H1 (cell line): ENCODE measurements at regions not wholly inside any gene's neighbourhood (a gene's known extent, or its start where the extent isn't known, plus 50 kb on each side); places are given as distances from the start of the nearest gene placed in this dataset.

ENCODE experiments used
- BRCA1 ChIP-seq: IDR thresholded peaks from 2 replicates; pipeline ENCODE4 v1.6.1; 2012; ENCODE audit warnings: low read depth, low read length, improper control_type of control experiment
- EZH2 ChIP-seq: fragments of 200-600 bp; sonication (generic); IDR thresholded peaks from 2 replicates; pipeline ENCODE4 v1.7.1; 2012; ENCODE audit warnings: low read depth, mild to moderate bottlenecking, moderate library complexity, low read length, inconsistent platforms; ENCODE audit not compliant: severe bottlenecking

- TF ChIP-seq EZH2 (no peak), BRCA1 (no peak)
These were observed 927.1 kb upstream of the MBL2 start (continued) for GRCh38 chr10:53699684-53700083.
